Globus pallidus (tissue), 1 donor: ENCODE measurements at regions not wholly inside any gene's neighbourhood (a gene's known extent, or its start where the extent isn't known, plus 50 kb on each side); places are given as distances from the start of the nearest gene placed in this dataset.
"Not testable (repeated sequence)": the region's sequence is repeated elsewhere in the genome, so short reads cannot be mapped to it uniquely, and the experiment has no call there.

Experiments
- DNase-seq: peaks from one replicate; pipeline ENCODE4 v3.0.0-alpha.2; 2015; ENCODE audit warnings: low spot score

- peak; percentile 52 for DNase-seq
Measured at GRCh38 chr11:19433367-19433766, 192.6 kb upstream of the E2F8 start.

- no peak for DNase-seq
Measured at GRCh38 chr11:19432370-19433061, 191.8 kb upstream of the E2F8 start.

- no peak for DNase-seq
Measured at GRCh38 chr11:19430754-19431398, 190.1 kb upstream of the E2F8 start.

GRCh38 chr11:19430346-19430745, 189.6 kb upstream of the E2F8 start:
- no peak for DNase-seq

- no peak for DNase-seq
Measured at GRCh38 chr11:19429108-19429760, 188.5 kb upstream of the E2F8 start.

- no peak for DNase-seq
Measured at GRCh38 chr11:19428206-19429002, 187.7 kb upstream of the E2F8 start.

- DNase-seq = peak; percentile 34
Measured at GRCh38 chr11:19426756-19427403, 186.1 kb upstream of the E2F8 start.

- peak; percentile 29 for DNase-seq
Measured at GRCh38 chr11:19426011-19426755, 185.4 kb upstream of the E2F8 start.

GRCh38 chr11:19422276-19422675, 181.5 kb upstream of the E2F8 start:
- DNase-seq = no peak

- DNase-seq = no peak
Measured at GRCh38 chr11:19420868-19421533, 180.3 kb upstream of the E2F8 start.

GRCh38 chr11:19419808-19420207, 179.1 kb upstream of the E2F8 start:
- DNase-seq = no peak

- no peak for DNase-seq
Measured at GRCh38 chr11:19419021-19419750, 178.4 kb upstream of the E2F8 start.

- DNase-seq = no peak
Measured at GRCh38 chr11:19418221-19418620, 177.5 kb upstream of the E2F8 start.

- DNase-seq = not testable (repeated sequence)
Measured at GRCh38 chr11:19412070-19412469, 171.3 kb upstream of the E2F8 start.

GRCh38 chr11:19410032-19410431, 169.3 kb upstream of the E2F8 start:
- no peak for DNase-seq

- DNase-seq = no peak
Measured at GRCh38 chr11:19409307-19409706, 168.6 kb upstream of the E2F8 start.

GRCh38 chr11:19407677-19408270, 167.0 kb upstream of the E2F8 start:
- DNase-seq = no peak

GRCh38 chr11:19405966-19406365, 165.2 kb upstream of the E2F8 start:
- DNase-seq = no peak

- DNase-seq = no peak
Measured at GRCh38 chr11:19404787-19405186, 164.0 kb upstream of the E2F8 start.
